HuH-7 (cell line): ENCODE measurements at regions not wholly inside any gene's neighbourhood (a gene's known extent, or its start where the extent isn't known, plus 50 kb on each side); places are given as distances from the start of the nearest gene placed in this dataset.
"Not testable (repeated sequence)": the region's sequence is repeated elsewhere in the genome, so short reads cannot be mapped to it uniquely, and the experiment has no call there.

ENCODE experiments used
- DNase-seq: peaks from one replicate; pipeline ENCODE4 v3.0.0; 2011; ENCODE audit warnings: low spot score

DNA sequence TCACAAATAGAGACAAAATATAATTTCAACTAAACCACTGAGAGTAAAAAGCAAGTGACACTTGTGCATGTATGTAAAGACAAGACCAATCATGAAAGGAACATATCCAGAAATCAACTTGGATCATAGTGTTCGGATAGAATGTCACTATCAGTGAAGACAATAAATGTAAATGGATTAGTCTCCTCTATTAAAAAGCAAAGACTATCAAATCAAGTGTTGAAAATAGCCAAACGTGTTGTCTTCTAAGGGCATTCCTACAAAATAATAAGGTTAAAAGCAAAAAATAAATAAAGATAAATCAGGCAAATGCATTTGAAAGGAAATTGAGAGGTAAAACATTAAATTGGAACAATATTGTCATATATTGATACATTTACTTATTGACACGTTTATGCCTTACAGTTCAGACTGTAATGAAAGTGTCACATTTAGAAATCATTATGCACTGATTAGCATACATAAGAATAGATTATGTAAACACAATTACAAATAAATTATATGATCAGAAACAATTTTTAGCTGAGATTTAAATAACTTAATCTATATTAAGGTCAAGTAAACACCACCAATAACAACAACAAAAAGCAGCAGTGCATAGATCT lies 1100.1 kb downstream of the BRD1 start:
- no peak for DNase-seq

- no peak for DNase-seq
Measured at GRCh38 chr22:48724899-48725298, 1102.8 kb downstream of the BRD1 start.

DNA sequence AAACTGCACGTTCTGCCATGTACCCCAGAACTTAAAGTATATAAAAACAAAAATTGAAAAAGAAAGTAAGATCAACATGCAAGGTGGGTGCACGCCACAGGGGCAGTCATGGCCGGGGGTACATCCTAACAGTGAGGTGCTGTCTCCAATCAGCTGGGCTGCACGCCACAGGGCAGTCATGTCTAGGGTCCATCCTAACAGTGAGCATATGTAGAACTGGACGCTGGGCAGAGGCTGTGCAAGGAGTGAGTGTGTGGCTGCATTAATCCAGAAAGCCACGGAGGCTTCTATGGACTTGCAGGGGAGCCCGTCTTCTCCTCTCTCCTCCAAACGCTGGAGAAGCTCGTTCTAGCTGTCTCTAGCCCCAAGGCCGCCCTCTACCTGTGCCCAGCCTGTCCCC lies 1105.0 kb downstream of the BRD1 start:
- no peak for DNase-seq

GRCh38 chr22:48721395-48721669 lies 1106.3 kb downstream of the BRD1 start:
- DNase-seq, result no peak

GRCh38 chr22:48720662-48721394 lies 1106.8 kb downstream of the BRD1 start:
- DNase-seq, result no peak

DNA sequence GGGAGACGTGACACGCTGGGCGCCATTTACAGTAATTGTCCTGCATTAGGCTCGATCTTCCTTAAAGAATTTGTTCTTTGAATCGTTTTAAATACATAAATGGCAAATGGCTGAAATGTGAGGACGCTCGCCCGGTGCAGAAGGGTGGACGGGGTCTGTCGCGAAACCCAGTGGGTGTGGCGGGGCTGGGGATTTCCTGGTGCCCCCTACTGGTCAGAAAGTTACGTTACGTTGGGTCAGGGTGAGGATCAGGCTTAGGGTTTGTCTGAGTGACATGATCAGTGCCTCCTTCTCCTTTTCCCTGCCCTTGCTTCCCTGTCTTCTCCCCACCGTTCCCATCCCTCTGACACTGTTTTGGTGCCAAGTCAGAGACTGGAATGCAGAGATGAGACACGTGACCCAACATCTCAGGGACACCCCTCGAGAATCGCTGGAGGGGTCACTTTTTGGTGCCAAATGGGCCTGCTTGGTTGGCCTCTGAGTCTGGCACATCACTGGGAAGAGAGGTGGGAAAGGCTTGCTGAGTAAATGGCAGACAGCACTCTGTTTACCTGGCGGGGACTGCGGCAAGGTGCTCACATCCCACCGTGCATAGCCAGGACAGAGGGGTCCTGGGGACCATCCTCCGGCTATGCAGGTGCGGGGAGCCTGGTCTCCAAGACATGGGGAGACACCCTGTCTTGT lies 1107.6 kb downstream of the BRD1 start:
- peak; percentile 55 for DNase-seq

- no peak for DNase-seq
Measured at GRCh38 chr22:48718818-48719500, 1108.7 kb downstream of the BRD1 start.

- no peak for DNase-seq
Measured at GRCh38 chr22:48717883-48718817, 1109.5 kb downstream of the BRD1 start.

- no peak for DNase-seq
Measured at GRCh38 chr22:48717076-48717810, 1110.4 kb downstream of the BRD1 start.

DNA sequence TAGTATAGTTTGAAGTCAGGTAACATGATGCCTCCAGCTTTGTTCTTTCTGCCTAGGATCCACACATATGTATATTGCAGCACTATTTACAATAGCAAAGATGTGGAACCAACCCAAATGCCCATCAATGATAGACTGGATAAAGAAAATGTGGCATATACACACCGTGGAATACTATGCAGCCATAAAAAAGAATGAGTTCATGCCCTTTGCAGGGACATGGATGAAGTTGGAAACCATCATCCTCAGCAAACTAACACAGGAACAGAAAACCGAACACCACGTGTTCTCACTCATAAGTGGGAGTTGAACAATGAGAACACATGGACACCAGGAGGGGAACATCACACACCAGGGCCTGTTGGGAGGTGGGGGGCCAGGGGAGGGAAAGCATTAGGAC lies 1111.5 kb downstream of the BRD1 start:
- not testable (repeated sequence) for DNase-seq

GRCh38 chr22:48715511-48715910 lies 1112.2 kb downstream of the BRD1 start:
- DNase-seq, result no peak

DNA sequence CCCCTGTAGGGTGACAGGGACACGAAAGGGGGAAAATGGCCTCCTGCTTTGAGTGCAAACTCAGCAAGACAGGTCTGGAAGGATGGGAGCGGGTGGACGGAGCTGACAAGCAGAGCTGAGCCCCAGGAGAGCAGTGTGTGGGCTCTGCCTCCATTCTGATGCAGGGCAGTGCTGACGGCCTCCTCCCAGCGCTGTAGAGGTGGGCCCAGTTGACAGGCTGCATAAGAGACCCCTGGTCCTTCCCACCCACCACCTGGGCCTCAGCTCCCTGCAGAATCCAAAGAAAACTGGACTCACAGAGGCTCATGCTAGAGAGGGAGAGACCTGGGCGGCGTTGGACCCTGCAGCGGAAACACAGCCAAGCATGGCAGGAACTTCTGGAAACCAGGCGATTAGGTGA lies 1113.4 kb downstream of the BRD1 start:
- DNase-seq, result no peak

GRCh38 chr22:48713272-48714205 lies 1114.1 kb downstream of the BRD1 start:
- no peak for DNase-seq

DNA sequence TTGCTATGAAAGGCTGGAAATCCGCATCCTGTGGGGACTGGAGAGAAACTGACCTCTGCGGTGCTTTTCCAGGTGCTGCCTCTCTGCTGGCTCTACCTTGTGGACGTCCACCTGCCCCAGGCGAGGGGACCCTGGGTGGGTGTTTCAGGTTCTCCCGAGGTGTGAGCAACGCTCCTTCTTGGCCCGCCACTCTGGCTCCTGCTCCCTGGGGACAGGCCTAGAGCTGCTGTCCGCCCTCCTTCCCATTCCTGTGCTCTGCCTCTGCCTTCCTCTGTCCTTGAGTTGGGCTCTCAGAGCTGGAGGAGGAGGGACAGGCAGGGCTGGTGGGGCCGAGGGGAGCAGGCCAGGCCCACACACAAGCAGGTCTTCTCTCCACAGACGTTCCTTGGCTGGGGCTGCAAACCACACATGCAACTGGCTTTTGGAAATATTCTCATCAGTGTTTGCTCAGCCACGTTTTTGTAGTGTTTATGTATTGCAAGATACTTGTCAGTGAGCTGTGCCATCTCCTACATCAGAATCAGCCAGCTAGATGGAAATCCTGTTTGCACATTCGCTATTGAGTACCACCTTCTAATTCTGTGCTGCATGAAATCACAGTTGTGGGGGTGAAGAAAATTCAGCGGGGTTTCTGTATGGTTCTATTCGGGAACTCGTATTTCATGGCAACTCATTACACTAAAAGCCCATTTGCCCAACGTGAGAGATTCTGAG lies 1115.0 kb downstream of the BRD1 start:
- DNase-seq, result no peak

DNA sequence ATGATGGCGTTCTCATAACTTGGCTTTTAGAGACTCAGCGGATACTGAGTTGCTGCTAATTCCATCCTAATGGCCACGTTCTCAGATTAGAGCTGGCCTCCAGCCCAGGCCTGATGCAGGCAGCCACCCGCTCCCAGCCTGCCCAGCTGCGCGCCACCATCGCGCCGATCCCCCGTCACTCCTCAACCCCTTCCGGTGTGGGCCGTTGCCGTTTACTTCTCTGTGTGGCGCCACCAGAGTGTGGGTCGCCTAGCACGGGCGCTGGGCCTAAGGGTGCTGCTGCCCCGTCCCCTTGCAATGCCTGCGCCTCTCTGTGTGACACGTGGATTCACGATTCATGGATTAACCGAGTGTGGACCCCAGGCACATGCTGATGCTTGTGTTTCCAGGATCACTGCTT lies 1116.0 kb downstream of the BRD1 start:
- no peak for DNase-seq

- DNase-seq, result no peak
Measured at GRCh38 chr22:48711031-48711431, 1116.6 kb downstream of the BRD1 start.

DNA sequence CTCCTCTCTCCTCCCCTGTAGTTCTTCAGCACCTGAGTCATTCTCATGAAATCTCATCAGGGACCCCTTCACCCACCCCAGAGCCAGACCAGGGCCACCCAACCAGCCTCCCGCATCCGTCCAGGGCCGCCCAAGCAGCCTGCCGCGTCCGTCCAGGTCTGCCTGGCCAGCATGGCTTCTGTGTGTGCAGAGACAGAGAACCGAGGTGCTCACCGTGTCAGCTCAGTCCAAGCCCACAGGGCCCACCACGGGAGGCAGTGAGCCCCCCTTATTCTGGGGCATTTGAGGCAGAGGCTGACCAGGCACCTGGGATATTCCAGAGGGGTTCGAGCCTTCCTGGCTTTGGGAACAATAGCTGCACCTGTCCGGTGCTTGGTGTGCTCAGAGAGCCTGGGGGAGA lies 1117.3 kb downstream of the BRD1 start:
- DNase-seq, result no peak

- no peak for DNase-seq
Measured at GRCh38 chr22:48709976-48710375, 1117.7 kb downstream of the BRD1 start.

DNA sequence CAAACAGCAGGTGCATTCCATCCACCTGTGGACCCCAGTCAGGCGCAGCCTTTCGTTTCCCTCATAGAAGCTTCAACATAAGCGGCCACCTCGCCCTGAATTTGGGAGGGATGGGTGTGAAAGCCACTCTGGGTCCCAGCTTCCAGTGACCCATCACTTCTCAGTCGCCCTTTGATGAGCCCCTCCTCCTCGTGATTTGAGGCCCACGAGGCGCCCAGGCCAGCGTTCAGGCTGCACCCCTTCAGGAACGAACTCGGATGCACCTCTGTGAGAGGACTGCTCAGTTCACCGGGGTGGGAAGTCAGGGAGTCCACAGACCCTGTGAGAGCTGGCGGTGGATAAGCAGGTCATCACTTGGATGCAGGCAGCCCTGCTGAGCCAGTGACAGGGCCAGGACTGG lies 1118.2 kb downstream of the BRD1 start:
- DNase-seq, result no peak
